ENCODE measurements at regions not wholly inside any gene's neighbourhood (a gene's known extent, or its start where the extent isn't known, plus 50 kb on each side); places are given as distances from the start of the nearest gene placed in this dataset.

DNA sequence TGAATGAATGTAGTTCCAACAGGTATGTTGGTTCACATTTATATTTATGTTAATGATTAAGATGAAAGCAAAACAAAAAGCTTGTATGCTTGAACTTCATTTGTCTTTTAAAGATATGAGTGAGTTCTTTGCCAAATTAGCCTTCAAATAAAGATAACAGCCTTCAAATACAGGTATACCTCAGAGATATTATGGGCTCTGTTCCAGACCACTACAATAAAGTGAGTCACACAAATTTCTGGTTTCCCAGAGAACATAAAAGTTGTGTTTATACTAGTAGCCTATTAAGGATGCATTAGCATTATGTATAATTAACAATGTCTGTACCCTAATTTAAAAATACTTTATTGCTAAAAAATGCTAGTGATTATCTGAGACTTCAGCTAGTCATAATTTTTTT is 245.3 kb upstream of the MAN1A1 start:
- TF ChIP-seq POLR2A (IDR thresholded peaks at IDR 0.05) (no peak), EP300 (IDR thresholded peaks at IDR 0.05) (no peak), POLR2AphosphoS5 (IDR thresholded peaks at IDR 0.05) (no peak)
- TF ChIP-seq, protein P1, sequence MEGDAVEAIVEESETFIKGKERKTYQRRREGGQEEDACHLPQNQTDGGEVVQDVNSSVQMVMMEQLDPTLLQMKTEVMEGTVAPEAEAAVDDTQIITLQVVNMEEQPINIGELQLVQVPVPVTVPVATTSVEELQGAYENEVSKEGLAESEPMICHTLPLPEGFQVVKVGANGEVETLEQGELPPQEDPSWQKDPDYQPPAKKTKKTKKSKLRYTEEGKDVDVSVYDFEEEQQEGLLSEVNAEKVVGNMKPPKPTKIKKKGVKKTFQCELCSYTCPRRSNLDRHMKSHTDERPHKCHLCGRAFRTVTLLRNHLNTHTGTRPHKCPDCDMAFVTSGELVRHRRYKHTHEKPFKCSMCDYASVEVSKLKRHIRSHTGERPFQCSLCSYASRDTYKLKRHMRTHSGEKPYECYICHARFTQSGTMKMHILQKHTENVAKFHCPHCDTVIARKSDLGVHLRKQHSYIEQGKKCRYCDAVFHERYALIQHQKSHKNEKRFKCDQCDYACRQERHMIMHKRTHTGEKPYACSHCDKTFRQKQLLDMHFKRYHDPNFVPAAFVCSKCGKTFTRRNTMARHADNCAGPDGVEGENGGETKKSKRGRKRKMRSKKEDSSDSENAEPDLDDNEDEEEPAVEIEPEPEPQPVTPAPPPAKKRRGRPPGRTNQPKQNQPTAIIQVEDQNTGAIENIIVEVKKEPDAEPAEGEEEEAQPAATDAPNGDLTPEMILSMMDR (IDR thresholded peaks at IDR 0.05): no peak

Measured in sigmoid colon (tissue), 4 donors.